ENCODE measurements at regions not wholly inside any gene's neighbourhood (a gene's known extent, or its start where the extent isn't known, plus 50 kb on each side); places are given as distances from the start of the nearest gene placed in this dataset.

DNA sequence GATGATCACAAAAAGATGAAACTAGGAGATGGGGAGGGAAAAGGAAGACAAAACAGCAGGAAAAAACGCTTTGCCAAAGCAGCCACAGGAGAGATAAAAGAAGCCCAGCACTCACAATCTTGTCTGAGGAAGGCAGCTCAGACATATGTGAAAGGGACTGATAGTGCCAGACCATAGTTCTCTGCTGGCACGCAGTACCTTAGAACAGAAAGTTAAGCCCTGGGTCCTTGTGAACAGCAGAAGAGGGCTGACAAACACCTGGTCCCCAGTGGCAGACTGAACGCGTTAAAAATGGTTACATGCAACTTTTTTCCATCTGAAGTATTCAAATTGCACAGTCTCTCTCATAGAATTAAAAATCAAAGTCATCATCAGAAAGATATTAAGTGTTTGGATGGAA, 433.2 kb upstream of the ADAMTS5 start:
- Histone ChIP-seq H3K27me3 (no peaks in the 10 kb centered on the region), H3K4me1 (no peaks in the 10 kb centered on the region), H3K9me3 (no peaks in the 10 kb centered on the region), H3K36me3 (no peaks in the 10 kb centered on the region), H3K4me3 (no peak overlapping the region), H3K27ac (no peak overlapping the region)
- DNase-seq (ENCODE audit: low spot score): no peak
- TF ChIP-seq, protein P1, sequence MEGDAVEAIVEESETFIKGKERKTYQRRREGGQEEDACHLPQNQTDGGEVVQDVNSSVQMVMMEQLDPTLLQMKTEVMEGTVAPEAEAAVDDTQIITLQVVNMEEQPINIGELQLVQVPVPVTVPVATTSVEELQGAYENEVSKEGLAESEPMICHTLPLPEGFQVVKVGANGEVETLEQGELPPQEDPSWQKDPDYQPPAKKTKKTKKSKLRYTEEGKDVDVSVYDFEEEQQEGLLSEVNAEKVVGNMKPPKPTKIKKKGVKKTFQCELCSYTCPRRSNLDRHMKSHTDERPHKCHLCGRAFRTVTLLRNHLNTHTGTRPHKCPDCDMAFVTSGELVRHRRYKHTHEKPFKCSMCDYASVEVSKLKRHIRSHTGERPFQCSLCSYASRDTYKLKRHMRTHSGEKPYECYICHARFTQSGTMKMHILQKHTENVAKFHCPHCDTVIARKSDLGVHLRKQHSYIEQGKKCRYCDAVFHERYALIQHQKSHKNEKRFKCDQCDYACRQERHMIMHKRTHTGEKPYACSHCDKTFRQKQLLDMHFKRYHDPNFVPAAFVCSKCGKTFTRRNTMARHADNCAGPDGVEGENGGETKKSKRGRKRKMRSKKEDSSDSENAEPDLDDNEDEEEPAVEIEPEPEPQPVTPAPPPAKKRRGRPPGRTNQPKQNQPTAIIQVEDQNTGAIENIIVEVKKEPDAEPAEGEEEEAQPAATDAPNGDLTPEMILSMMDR (IDR thresholded peaks at IDR 0.05): no peak

DNA sequence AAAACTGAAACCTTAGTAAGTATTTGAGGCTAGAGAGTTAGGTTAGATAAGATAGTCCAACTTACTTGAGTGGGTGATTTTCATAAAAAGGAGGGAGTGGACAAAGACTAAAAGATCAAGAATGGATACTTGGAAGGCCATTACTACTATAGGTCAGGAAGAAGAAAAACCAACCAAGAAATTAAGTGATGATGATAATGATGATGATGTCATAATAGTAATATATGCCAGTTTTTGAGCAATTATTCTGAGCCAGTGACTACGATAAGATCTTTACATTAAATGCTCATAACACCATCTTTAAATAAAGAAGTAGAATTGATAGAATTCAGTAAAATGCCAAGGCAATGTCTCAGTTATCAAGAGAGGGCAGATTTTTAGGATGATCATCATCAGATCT, 430.7 kb upstream of the ADAMTS5 start:
- H3K36me3 ChIP-seq: no peaks in the 10 kb centered on the region
- no peaks in the 10 kb centered on the region for H3K4me1 ChIP-seq
- TF ChIP-seq, protein P1 (IDR thresholded peaks at IDR 0.05): no peak
- no peaks in the 10 kb centered on the region for H3K9me3 ChIP-seq
- no peaks in the 10 kb centered on the region for H3K27me3 ChIP-seq
- DNase-seq (ENCODE audit: low spot score): no peak
- H3K27ac ChIP-seq: no peak overlapping the region
- no peak overlapping the region for H3K4me3 ChIP-seq

DNA sequence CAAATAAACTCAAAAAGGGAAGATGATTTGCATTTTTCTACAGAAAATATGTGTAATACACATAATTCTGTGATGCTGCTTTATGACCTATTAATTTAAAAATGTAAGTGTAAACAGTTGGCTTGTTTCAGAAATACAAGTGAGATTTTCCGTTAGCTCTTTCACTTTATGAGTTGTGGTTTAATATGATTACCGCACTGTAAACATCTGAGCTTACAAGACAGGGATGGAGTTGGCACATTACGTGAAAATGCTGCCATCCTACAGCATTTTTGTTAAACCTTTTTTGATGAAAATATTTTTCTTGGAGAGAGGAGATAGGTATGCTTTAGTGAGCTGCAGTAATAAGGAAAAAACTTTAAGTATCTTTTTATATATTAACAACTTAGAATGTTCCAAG, 426.8 kb upstream of the ADAMTS5 start:
- DNase-seq (ENCODE audit: low spot score): no peak
- H3K27me3 ChIP-seq: no peaks in the 10 kb centered on the region
- H3K4me3 ChIP-seq: no peak overlapping the region
- H3K36me3 ChIP-seq: no peaks in the 10 kb centered on the region
- no peaks in the 10 kb centered on the region for H3K4me1 ChIP-seq
- H3K27ac ChIP-seq: no peak overlapping the region
- TF ChIP-seq, protein P1 (IDR thresholded peaks at IDR 0.05): no peak
- H3K9me3 ChIP-seq: no peaks in the 10 kb centered on the region

DNA sequence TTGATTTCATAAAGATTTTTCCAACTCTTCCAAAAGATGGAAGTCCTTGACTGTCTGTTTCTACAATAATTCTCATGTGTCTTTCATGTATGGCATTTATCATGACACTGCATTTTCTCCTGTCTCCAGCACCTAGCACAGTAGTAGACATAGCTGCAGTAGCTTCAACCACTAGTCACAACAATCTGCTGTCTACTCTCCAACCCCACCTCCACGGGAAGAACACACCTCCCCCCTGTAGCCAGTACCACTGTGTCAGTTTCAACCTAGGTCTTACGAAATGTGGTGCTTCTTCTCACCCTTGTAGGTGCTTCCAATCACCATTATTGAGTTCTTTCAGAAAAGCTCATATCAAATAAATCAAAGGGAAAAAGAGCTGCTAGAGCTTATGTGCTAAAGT, 425.1 kb upstream of the ADAMTS5 start:
- no peak for DNase-seq (ENCODE audit: low spot score)
- Histone ChIP-seq H3K4me3 (no peak overlapping the region), H3K27me3 (no peaks in the 10 kb centered on the region), H3K36me3 (no peaks in the 10 kb centered on the region), H3K9me3 (no peaks in the 10 kb centered on the region), H3K4me1 (no peaks in the 10 kb centered on the region), H3K27ac (no peak overlapping the region)
- TF ChIP-seq, protein P1 (IDR thresholded peaks at IDR 0.05): no peak

DNA sequence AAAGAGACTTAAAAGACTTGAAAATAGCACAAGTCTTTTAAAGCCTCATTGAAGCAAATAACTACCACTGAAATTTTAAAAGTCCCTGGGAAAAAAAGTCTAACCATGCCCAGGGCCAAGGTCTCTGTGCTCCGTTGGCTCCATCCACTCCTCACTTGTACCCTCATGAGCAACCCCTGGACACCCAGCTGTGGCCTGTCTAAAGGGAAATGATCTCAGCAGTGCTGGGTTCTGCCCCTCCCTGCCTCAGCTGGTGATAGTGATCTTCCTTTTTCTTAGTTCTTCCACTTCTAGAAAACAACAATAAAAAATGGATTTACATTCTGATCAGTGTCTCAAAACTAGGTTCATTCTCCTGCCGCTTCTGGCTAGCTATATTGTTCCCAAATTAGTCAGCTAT, 423.5 kb upstream of the ADAMTS5 start:
- Histone ChIP-seq H3K36me3 (no peaks in the 10 kb centered on the region), H3K27me3 (no peaks in the 10 kb centered on the region), H3K4me3 (no peak overlapping the region), H3K9me3 (no peaks in the 10 kb centered on the region), H3K4me1 (no peaks in the 10 kb centered on the region), H3K27ac (no peak overlapping the region)
- DNase-seq (ENCODE audit: low spot score): no peak
- TF ChIP-seq, protein P1 (IDR thresholded peaks at IDR 0.05): no peak

DNA sequence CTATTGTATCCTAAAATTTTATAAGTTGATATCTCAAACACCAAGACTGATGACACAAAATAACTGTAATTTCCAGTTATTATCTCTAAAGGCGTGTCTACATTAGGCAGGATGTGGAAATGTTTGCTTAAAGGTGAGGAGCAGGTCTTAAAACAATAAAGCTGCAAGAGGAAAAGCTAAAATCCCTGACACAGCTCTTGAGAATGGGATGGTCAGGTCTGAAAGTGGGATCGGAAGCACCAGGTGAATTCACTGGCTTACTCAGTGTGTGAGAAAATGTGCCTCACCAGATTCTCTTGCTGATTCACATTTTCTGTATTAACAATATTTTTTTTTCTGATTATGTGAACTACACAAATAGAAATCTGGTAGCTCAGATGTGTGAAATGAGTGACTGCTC, 421.9 kb upstream of the ADAMTS5 start:
- Histone ChIP-seq H3K27ac (no peak overlapping the region), H3K4me3 (no peak overlapping the region), H3K9me3 (no peaks in the 10 kb centered on the region), H3K27me3 (no peaks in the 10 kb centered on the region), H3K36me3 (no peaks in the 10 kb centered on the region), H3K4me1 (no peaks in the 10 kb centered on the region)
- DNase-seq (ENCODE audit: low spot score): no peak
- TF ChIP-seq, protein P1 (IDR thresholded peaks at IDR 0.05): no peak
